Stimulated activated naive CD8-positive, alpha-beta T cell treated with anti-CD3 and anti-CD28 coated beads, Interleukin-15, Interleukin-2, amounts not matched to agents 100 ng/mL and 50 ng/mL, for 24 hours (primary cell): ENCODE measurements at regions not wholly inside any gene's neighbourhood (a gene's known extent, or its start where the extent isn't known, plus 50 kb on each side); places are given as distances from the start of the nearest gene placed in this dataset.

Experiments
- H3K27ac Mint-ChIP-seq: one replicate; pipeline ENCODE4 v1.8.0; 2021; ENCODE audit warnings: mild to moderate bottlenecking, mixed read lengths
- H3K27me3 Mint-ChIP-seq: one replicate; pipeline ENCODE4 v1.8.0; 2021; ENCODE audit warnings: mixed read lengths
- H3K36me3 Mint-ChIP-seq: one replicate; pipeline ENCODE4 v1.8.0; 2021; ENCODE audit warnings: low read depth, mixed read lengths
- H3K4me1 Mint-ChIP-seq: one replicate; pipeline ENCODE4 v1.8.0; 2021; ENCODE audit warnings: low read depth, mixed read lengths
- H3K4me3 Mint-ChIP-seq: one replicate; pipeline ENCODE4 v1.8.0; 2021; ENCODE audit warnings: mild to moderate bottlenecking, mixed read lengths
- H3K9me3 Mint-ChIP-seq: one replicate; pipeline ENCODE4 v1.8.0; 2021; ENCODE audit warnings: mixed read lengths

GRCh38 chr4:181701894-181702293, 541.3 kb upstream of the TENM3 start:
- no peak overlapping the region for H3K4me3 Mint-ChIP-seq
- H3K4me1 Mint-ChIP-seq: no peaks in the 10 kb centered on the region
- H3K36me3 Mint-ChIP-seq: no peaks in the 10 kb centered on the region
- no peaks in the 10 kb centered on the region for H3K27me3 Mint-ChIP-seq
- H3K27ac Mint-ChIP-seq: no peak overlapping the region
- no peaks in the 10 kb centered on the region for H3K9me3 Mint-ChIP-seq

GRCh38 chr4:181702864-181703495, 540.2 kb upstream of the TENM3 start:
- Mint-ChIP-seq H3K4me1 (no peaks in the 10 kb centered on the region), H3K27ac (no peak overlapping the region), H3K4me3 (no peak overlapping the region), H3K9me3 (no peaks in the 10 kb centered on the region), H3K36me3 (no peaks in the 10 kb centered on the region), H3K27me3 (no peaks in the 10 kb centered on the region)

GRCh38 chr4:181710143-181710542, 533.1 kb upstream of the TENM3 start:
- H3K9me3 Mint-ChIP-seq: peaks cover 12% of the 10 kb centered on the region
- no peaks in the 10 kb centered on the region for H3K27me3 Mint-ChIP-seq
- no peaks in the 10 kb centered on the region for H3K4me1 Mint-ChIP-seq
- no peak overlapping the region for H3K4me3 Mint-ChIP-seq
- H3K36me3 Mint-ChIP-seq: no peaks in the 10 kb centered on the region
- no peak overlapping the region for H3K27ac Mint-ChIP-seq

- H3K4me1 Mint-ChIP-seq: no peaks in the 10 kb centered on the region
- no peaks in the 10 kb centered on the region for H3K36me3 Mint-ChIP-seq
- H3K27ac Mint-ChIP-seq: no peak overlapping the region
- H3K9me3 Mint-ChIP-seq: peaks cover 18% of the 10 kb centered on the region
- H3K4me3 Mint-ChIP-seq: no peak overlapping the region
- no peaks in the 10 kb centered on the region for H3K27me3 Mint-ChIP-seq
These were observed 531.8 kb upstream of the TENM3 start for GRCh38 chr4:181711387-181711786.

GRCh38 chr4:181728305-181728966, 514.8 kb upstream of the TENM3 start:
- Mint-ChIP-seq H3K27me3 (no peaks in the 10 kb centered on the region), H3K4me1 (no peaks in the 10 kb centered on the region), H3K9me3 (peaks cover 13% of the 10 kb centered on the region), H3K4me3 (no peak overlapping the region), H3K36me3 (no peaks in the 10 kb centered on the region), H3K27ac (no peak overlapping the region)

GRCh38 chr4:181731900-181732299, 511.3 kb upstream of the TENM3 start:
- peaks cover 10% of the 10 kb centered on the region for H3K9me3 Mint-ChIP-seq
- no peaks in the 10 kb centered on the region for H3K36me3 Mint-ChIP-seq
- H3K4me3 Mint-ChIP-seq: no peak overlapping the region
- no peak overlapping the region for H3K27ac Mint-ChIP-seq
- H3K27me3 Mint-ChIP-seq: no peaks in the 10 kb centered on the region
- H3K4me1 Mint-ChIP-seq: no peaks in the 10 kb centered on the region

- H3K27me3 Mint-ChIP-seq: no peaks in the 10 kb centered on the region
- H3K27ac Mint-ChIP-seq: no peak overlapping the region
- H3K4me3 Mint-ChIP-seq: no peak overlapping the region
- H3K9me3 Mint-ChIP-seq: no peaks in the 10 kb centered on the region
- no peaks in the 10 kb centered on the region for H3K36me3 Mint-ChIP-seq
- no peaks in the 10 kb centered on the region for H3K4me1 Mint-ChIP-seq
These were observed 505.5 kb upstream of the TENM3 start for GRCh38 chr4:181737744-181738143.

GRCh38 chr4:181739031-181739430, 504.2 kb upstream of the TENM3 start:
- Mint-ChIP-seq H3K36me3 (no peaks in the 10 kb centered on the region), H3K27ac (no peak overlapping the region), H3K4me3 (no peak overlapping the region), H3K27me3 (no peaks in the 10 kb centered on the region), H3K4me1 (no peaks in the 10 kb centered on the region), H3K9me3 (no peaks in the 10 kb centered on the region)

GRCh38 chr4:181741513-181741912, 501.7 kb upstream of the TENM3 start:
- Mint-ChIP-seq H3K27me3 (no peaks in the 10 kb centered on the region), H3K4me1 (no peaks in the 10 kb centered on the region), H3K9me3 (no peaks in the 10 kb centered on the region), H3K36me3 (no peaks in the 10 kb centered on the region), H3K4me3 (no peak overlapping the region), H3K27ac (no peak overlapping the region)

GRCh38 chr4:181745933-181746625, 497.1 kb upstream of the TENM3 start:
- no peak overlapping the region for H3K4me3 Mint-ChIP-seq
- no peaks in the 10 kb centered on the region for H3K4me1 Mint-ChIP-seq
- H3K9me3 Mint-ChIP-seq: no peaks in the 10 kb centered on the region
- no peaks in the 10 kb centered on the region for H3K36me3 Mint-ChIP-seq
- no peak overlapping the region for H3K27ac Mint-ChIP-seq
- no peaks in the 10 kb centered on the region for H3K27me3 Mint-ChIP-seq

GRCh38 chr4:181748581-181748980, 494.6 kb upstream of the TENM3 start:
- H3K27me3 Mint-ChIP-seq: no peaks in the 10 kb centered on the region
- no peaks in the 10 kb centered on the region for H3K4me1 Mint-ChIP-seq
- H3K9me3 Mint-ChIP-seq: no peaks in the 10 kb centered on the region
- no peak overlapping the region for H3K4me3 Mint-ChIP-seq
- H3K36me3 Mint-ChIP-seq: no peaks in the 10 kb centered on the region
- H3K27ac Mint-ChIP-seq: no peak overlapping the region

- H3K27ac Mint-ChIP-seq: no peak overlapping the region
- H3K27me3 Mint-ChIP-seq: no peaks in the 10 kb centered on the region
- no peak overlapping the region for H3K4me3 Mint-ChIP-seq
- no peaks in the 10 kb centered on the region for H3K4me1 Mint-ChIP-seq
- H3K36me3 Mint-ChIP-seq: no peaks in the 10 kb centered on the region
- no peaks in the 10 kb centered on the region for H3K9me3 Mint-ChIP-seq
These were observed 490.7 kb upstream of the TENM3 start for GRCh38 chr4:181752516-181752915.

- no peaks in the 10 kb centered on the region for H3K36me3 Mint-ChIP-seq
- no peak overlapping the region for H3K4me3 Mint-ChIP-seq
- no peak overlapping the region for H3K27ac Mint-ChIP-seq
- H3K27me3 Mint-ChIP-seq: no peaks in the 10 kb centered on the region
- no peaks in the 10 kb centered on the region for H3K4me1 Mint-ChIP-seq
- no peaks in the 10 kb centered on the region for H3K9me3 Mint-ChIP-seq
These were observed 490.0 kb upstream of the TENM3 start for GRCh38 chr4:181753207-181753606.

- no peak overlapping the region for H3K27ac Mint-ChIP-seq
- H3K27me3 Mint-ChIP-seq: no peaks in the 10 kb centered on the region
- no peaks in the 10 kb centered on the region for H3K9me3 Mint-ChIP-seq
- H3K4me3 Mint-ChIP-seq: no peak overlapping the region
- H3K4me1 Mint-ChIP-seq: no peaks in the 10 kb centered on the region
- H3K36me3 Mint-ChIP-seq: no peaks in the 10 kb centered on the region
These were observed 487.4 kb upstream of the TENM3 start for GRCh38 chr4:181755846-181756245.

- Mint-ChIP-seq H3K4me3 (no peak overlapping the region), H3K27ac (no peak overlapping the region), H3K27me3 (no peaks in the 10 kb centered on the region), H3K4me1 (no peaks in the 10 kb centered on the region), H3K9me3 (no peaks in the 10 kb centered on the region), H3K36me3 (no peaks in the 10 kb centered on the region)
These were observed 486.6 kb upstream of the TENM3 start for GRCh38 chr4:181756451-181757095.
